GM12892 (cell line): ENCODE measurements at regions not wholly inside any gene's neighbourhood (a gene's known extent, or its start where the extent isn't known, plus 50 kb on each side); places are given as distances from the start of the nearest gene placed in this dataset.

Experiments
- POLR2A ChIP-seq: IDR thresholded peaks from 2 replicates; pipeline ENCODE4 v1.6.1; 2011; ENCODE audit warnings: low read depth, low read length, control low read depth
- POLR2AphosphoS5 ChIP-seq: IDR thresholded peaks from 2 replicates; pipeline ENCODE4 v1.6.1; 2011; ENCODE audit warnings: low read depth, low read length, control low read depth
- TAF1 ChIP-seq: IDR thresholded peaks from 2 replicates; pipeline ENCODE4 v1.6.1; 2011; ENCODE audit warnings: low read depth, mild to moderate bottlenecking, control low read depth, low read length, borderline replicate concordance

DNA sequence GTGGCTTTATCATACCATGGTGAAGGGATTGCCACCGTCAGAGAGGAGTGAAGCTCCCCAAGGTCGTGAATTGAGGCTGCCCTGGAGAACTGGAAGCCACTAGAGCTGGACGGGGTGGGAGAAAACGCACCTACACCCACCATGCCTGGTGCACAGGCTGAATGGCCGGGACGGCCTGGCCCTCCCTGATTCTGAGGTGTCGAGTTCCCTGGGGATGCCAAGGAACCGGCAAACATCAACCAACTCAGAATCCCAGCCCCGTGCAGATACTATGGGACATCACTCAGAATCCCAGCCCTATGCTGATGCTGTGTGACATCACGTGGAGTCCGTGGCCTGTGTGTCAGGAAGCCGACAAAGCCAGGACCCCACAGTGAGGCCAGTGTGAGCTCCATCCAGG, 650.0 kb downstream of the BRD1 start:
- TF ChIP-seq POLR2A = no peak
- no peak for TF ChIP-seq TAF1
- TF ChIP-seq POLR2AphosphoS5 = no peak
